Adrenal gland (tissue), 9 donors: ENCODE measurements at regions not wholly inside any gene's neighbourhood (a gene's known extent, or its start where the extent isn't known, plus 50 kb on each side); places are given as distances from the start of the nearest gene placed in this dataset.

Experiments
- DNase-seq, 7 donors: peaks; one replicate each; pipeline ENCODE4 v3.0.0-alpha.2; 2019 to 2020
- H3K27ac ChIP-seq, 5 donors: fragments of 200-600 bp; sonication (generic) in 4 of 5; 1 replicate in 3 of 5; 2 replicates in 2 of 5; pipeline versions ENCODE4 v1.5.1 to v1.8.0; 2016 to 2020; ENCODE audit warnings: mild to moderate bottlenecking in 1 of 5
- H3K27me3 ChIP-seq: fragments of 200-600 bp; 2 replicates; pipeline ENCODE4 v1.8.0; 2021
- H3K36me3 ChIP-seq, 2 donors: fragments of 200-600 bp; replicated peaks in 1 of 2; 1 replicate in 1 of 2; 2 replicates in 1 of 2; pipeline versions ENCODE4 v1.5.1 to v1.8.0; 2018 to 2022
- H3K4me1 ChIP-seq, 2 donors: fragments of 200-600 bp; replicated peaks in 1 of 2; 1 replicate in 1 of 2; 2 replicates in 1 of 2; pipeline versions ENCODE4 v1.5.1 to v1.8.0; 2018 to 2021
- H3K4me3 ChIP-seq, 4 donors: fragments of 200-600 bp; sonication (generic) in 3 of 4; one replicate each; pipeline ENCODE4 v1.5.1; 2016 to 2018
- H3K9me3 ChIP-seq, 3 donors: fragments of 200-600 bp; sonication (generic) in 1 of 3; replicated peaks in 1 of 3; 1 replicate in 2 of 3; 2 replicates in 1 of 3; pipeline versions ENCODE4 v1.5.1 to v1.8.0; 2016 to 2021
- CTCF ChIP-seq, 6 experiments: fragments of 450-650 bp in 4 of 6; fragments of 200-600 bp in 2 of 6; sonication (generic) in 1 of 6; IDR thresholded peaks; 1 replicate in 5 of 6; 2 replicates in 1 of 6; pipeline versions ENCODE4 v1.5.1 to v1.8.0; 2016 to 2021; ENCODE audit warnings: antibody characterized with exemption in 6 of 6, mild to moderate bottlenecking in 2 of 6, moderate library complexity in 1 of 6
- POLR2A ChIP-seq, 2 donors: fragments of 450-650 bp; IDR thresholded peaks; one replicate each; pipeline ENCODE4 v1.6.1; 2017; ENCODE audit warnings: antibody characterized with exemption in 2 of 2, mild to moderate bottlenecking in 2 of 2, moderate library complexity in 1 of 2
- WGBS, 4 donors: extraction: QIAGEN DNeasy Blood & Tissue Kit in 2 of 4; methylation state at CpG; one replicate each; pipeline versions ENCODE4 v1.1.5 to v1.1.7; 2013 to 2017; 5-methylcytosine and 5-hydroxymethylcytosine counted together
- intact Hi-C, 2 donors: fragments of 100-400 bp; cut with DNase I; formaldehyde crosslinking; loops; one replicate each; pipeline versions ENCODE4 v1.14.1 to v1.15.0; 2022 to 2023
- donor health status: healthy with polysubstance abuse.
- donor health status: Bipolar disorder and iron deficiency.
- donor health status: DM: yes; HTN: yes; CAD: no.
- donor health status: DM: no; HTN: no; CAD: no.
- donor health status: DM: no; HTN: no; CAD: no.

DNA sequence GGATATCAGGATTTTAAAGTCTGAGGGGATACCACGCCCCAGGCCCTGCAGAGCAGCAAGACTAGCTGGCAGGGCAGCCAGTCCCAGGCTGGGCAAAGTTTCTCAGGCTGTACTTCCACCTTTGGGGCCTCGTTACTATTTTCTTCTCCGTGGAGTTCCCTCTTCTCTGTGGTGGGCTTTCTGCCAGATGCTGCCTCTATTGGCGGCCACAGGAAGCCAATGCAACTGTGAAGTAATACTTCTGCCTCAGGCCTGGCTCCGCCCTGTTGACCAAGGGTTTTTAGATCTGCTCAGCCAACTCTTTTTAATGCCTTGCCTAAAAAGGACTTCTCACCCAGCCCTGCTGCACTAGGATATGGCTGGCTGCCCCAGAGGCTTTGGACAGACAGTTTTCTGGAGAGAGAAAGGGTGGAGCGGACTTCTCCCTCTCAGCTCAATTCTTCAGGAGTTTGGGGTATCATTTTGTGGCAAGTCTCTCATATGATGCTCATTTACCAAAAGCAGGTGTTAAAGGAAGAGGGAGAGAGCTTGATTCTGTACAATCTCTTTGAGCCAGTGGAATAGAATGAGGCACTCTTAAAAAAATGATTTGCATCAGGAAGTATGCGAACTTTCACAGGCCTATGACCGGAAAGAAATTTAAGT lies 67.4 kb downstream of the HHEX start:
- H3K4me1 ChIP-seq = peaks cover 0 to 15% of the 10 kb centered on the region in 2 donors
- H3K27ac ChIP-seq = peak overlapping the region in 3 of 5 donors; percentile 14 to 37 (median 34)
- intact Hi-C loops = no loop called here
- peak; percentile 55 to 87 (median 75) for DNase-seq
- TF ChIP-seq POLR2A (IDR thresholded peaks at IDR 0.05) (no peak), CTCF (IDR thresholded peaks at IDR 0.05) (peak in 3 of 6 experiments; percentile 6 to 23 (median 12))
- H3K9me3 ChIP-seq = no peaks in the 10 kb centered on the region
- no peak overlapping the region for H3K4me3 ChIP-seq
- 62 to 66% (median 64%) methylated on average over 8 of the region's 8 CpGs for WGBS, 4 donors
- no peaks in the 10 kb centered on the region for H3K36me3 ChIP-seq
- no peaks in the 10 kb centered on the region for H3K27me3 ChIP-seq

- H3K4me3 ChIP-seq = no peak overlapping the region
- TF ChIP-seq POLR2A (IDR thresholded peaks at IDR 0.05) (no peak), CTCF (IDR thresholded peaks at IDR 0.05) (no peak)
- intact Hi-C loops = no loop called here
- no peaks in the 10 kb centered on the region for H3K27me3 ChIP-seq
- WGBS, 4 donors = 76 to 86% (median 83%) methylated on average over 3 of the region's 3 CpGs
- H3K4me1 ChIP-seq = peaks cover 0 to 15% of the 10 kb centered on the region in 2 donors
- no peaks in the 10 kb centered on the region for H3K36me3 ChIP-seq
- no peak for DNase-seq
- H3K9me3 ChIP-seq = no peaks in the 10 kb centered on the region
- peak overlapping the region in 1 of 5 donors; percentile 15 for H3K27ac ChIP-seq
Observed at GRCh38 chr10:92757711-92758104, 68.0 kb downstream of the HHEX start.

DNA sequence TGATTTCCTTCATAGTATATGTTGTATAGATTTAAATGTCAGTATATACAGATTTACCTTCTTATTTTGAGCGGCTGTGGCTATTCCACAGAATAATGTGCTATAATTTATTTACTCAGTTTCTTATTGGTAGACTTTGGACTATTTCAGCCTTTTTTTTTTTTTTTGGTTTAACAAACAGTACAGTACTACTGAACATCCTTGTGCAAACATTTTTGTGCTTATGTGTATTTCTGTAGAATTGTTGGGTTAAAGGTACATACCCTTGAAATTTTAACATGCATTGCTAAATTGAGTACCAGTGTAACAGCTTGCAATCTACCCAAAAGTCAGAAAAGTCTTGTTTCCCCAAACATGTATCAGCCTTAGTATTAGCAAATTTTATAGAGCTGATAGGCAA lies 68.8 kb downstream of the HHEX start:
- intact Hi-C loops = no loop called here
- peaks cover 0 to 15% of the 10 kb centered on the region in 2 donors for H3K4me1 ChIP-seq
- 91 to 100% (median 98%) methylated on average over 1 of the region's 1 CpG for WGBS, 4 donors

DNA sequence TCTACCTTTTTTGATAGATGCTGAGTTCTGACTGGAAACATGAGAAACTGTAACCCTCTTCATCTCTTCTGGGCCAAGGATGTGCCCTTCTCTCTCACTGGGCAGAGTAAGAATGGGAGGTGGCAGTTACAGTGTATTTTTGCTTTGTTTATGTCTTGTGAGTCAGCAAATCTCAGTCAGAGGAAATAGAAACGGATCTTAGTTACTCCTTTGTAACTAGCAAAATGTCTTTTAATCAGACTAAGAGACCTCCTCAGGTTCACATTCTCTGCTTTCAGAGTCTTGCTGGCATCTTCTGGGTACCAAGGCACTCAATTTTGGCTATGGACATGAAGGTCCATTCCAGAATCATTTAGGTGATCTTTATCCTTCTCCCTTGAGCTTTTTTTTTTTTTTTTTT lies 70.9 kb downstream of the HHEX start:
- WGBS, 4 donors = 14 to 19% (median 16%) methylated on average over 1 of the region's 1 CpG
- Histone ChIP-seq H3K4me1 (peaks cover 0 to 15% of the 10 kb centered on the region in 2 donors), H3K4me3 (no peak overlapping the region), H3K36me3 (no peaks in the 10 kb centered on the region), H3K27me3 (no peaks in the 10 kb centered on the region), H3K27ac (peak overlapping the region in 2 of 5 donors; percentile 25 to 36), H3K9me3 (no peaks in the 10 kb centered on the region)
- TF ChIP-seq CTCF (IDR thresholded peaks at IDR 0.05) (no peak), POLR2A (IDR thresholded peaks at IDR 0.05) (no peak)
- DNase-seq = no peak
- intact Hi-C loops = no loop called here

More for the DNA sequence above, 68.8 kb downstream of the HHEX start:
- TF ChIP-seq POLR2A (IDR thresholded peaks at IDR 0.05) = no peak
- no peak for TF ChIP-seq CTCF (IDR thresholded peaks at IDR 0.05)
- Histone ChIP-seq H3K9me3 (no peaks in the 10 kb centered on the region), H3K27ac (no peak overlapping the region), H3K36me3 (no peaks in the 10 kb centered on the region), H3K4me3 (no peak overlapping the region), H3K27me3 (no peaks in the 10 kb centered on the region)
- no peak for DNase-seq
